ENCODE measurements at regions not wholly inside any gene's neighbourhood (a gene's known extent, or its start where the extent isn't known, plus 50 kb on each side); places are given as distances from the start of the nearest gene placed in this dataset.

- TF ChIP-seq POLR2A (IDR thresholded peaks at IDR 0.05) = no peak
- TF ChIP-seq, protein P1, sequence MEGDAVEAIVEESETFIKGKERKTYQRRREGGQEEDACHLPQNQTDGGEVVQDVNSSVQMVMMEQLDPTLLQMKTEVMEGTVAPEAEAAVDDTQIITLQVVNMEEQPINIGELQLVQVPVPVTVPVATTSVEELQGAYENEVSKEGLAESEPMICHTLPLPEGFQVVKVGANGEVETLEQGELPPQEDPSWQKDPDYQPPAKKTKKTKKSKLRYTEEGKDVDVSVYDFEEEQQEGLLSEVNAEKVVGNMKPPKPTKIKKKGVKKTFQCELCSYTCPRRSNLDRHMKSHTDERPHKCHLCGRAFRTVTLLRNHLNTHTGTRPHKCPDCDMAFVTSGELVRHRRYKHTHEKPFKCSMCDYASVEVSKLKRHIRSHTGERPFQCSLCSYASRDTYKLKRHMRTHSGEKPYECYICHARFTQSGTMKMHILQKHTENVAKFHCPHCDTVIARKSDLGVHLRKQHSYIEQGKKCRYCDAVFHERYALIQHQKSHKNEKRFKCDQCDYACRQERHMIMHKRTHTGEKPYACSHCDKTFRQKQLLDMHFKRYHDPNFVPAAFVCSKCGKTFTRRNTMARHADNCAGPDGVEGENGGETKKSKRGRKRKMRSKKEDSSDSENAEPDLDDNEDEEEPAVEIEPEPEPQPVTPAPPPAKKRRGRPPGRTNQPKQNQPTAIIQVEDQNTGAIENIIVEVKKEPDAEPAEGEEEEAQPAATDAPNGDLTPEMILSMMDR (IDR thresholded peaks at IDR 0.05) = no peak
These were observed 1132.9 kb upstream of the CDH8 start for GRCh38 chr16:63169100-63169499.
